ENCODE measurements at regions not wholly inside any gene's neighbourhood (a gene's known extent, or its start where the extent isn't known, plus 50 kb on each side); places are given as distances from the start of the nearest gene placed in this dataset.

DNA sequence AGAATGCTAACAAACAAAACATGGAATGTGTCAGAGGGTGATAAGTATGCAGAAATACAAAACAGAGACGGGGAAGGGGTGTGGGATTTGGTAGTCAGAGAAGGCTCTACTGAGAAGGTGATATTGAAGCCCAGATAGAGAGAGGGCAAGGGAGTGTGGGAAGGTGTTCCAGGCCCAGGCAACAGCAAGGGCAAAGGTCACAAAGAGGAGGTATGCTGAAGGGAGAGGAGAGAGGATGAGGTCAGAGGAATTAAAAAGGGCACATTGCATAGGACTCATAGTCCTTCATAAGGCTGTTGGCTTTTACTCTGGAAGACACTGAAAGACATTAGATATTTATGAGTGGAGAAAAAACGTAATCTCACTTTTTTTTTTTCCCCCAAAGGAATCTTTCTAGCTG lies 82.6 kb upstream of the TNIP3 start:
- no peak for TF ChIP-seq RXRA (CRISPR knock-in tag; IDR thresholded peaks at IDR 0.05)
- TF ChIP-seq, protein P1, sequence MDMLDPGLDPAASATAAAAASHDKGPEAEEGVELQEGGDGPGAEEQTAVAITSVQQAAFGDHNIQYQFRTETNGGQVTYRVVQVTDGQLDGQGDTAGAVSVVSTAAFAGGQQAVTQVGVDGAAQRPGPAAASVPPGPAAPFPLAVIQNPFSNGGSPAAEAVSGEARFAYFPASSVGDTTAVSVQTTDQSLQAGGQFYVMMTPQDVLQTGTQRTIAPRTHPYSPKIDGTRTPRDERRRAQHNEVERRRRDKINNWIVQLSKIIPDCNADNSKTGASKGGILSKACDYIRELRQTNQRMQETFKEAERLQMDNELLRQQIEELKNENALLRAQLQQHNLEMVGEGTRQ (IDR thresholded peaks at IDR 0.05; ENCODE audit: low read depth, low read length) = no peak
- TF ChIP-seq, protein P1 (CRISPR knock-in tag; IDR thresholded peaks at IDR 0.05; ENCODE audit: borderline replicate concordance) = no peak
- TF ChIP-seq, protein P2, sequence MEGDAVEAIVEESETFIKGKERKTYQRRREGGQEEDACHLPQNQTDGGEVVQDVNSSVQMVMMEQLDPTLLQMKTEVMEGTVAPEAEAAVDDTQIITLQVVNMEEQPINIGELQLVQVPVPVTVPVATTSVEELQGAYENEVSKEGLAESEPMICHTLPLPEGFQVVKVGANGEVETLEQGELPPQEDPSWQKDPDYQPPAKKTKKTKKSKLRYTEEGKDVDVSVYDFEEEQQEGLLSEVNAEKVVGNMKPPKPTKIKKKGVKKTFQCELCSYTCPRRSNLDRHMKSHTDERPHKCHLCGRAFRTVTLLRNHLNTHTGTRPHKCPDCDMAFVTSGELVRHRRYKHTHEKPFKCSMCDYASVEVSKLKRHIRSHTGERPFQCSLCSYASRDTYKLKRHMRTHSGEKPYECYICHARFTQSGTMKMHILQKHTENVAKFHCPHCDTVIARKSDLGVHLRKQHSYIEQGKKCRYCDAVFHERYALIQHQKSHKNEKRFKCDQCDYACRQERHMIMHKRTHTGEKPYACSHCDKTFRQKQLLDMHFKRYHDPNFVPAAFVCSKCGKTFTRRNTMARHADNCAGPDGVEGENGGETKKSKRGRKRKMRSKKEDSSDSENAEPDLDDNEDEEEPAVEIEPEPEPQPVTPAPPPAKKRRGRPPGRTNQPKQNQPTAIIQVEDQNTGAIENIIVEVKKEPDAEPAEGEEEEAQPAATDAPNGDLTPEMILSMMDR (CRISPR knock-in tag; IDR thresholded peaks at IDR 0.05) = no peak
- TF ChIP-seq, protein P3, sequence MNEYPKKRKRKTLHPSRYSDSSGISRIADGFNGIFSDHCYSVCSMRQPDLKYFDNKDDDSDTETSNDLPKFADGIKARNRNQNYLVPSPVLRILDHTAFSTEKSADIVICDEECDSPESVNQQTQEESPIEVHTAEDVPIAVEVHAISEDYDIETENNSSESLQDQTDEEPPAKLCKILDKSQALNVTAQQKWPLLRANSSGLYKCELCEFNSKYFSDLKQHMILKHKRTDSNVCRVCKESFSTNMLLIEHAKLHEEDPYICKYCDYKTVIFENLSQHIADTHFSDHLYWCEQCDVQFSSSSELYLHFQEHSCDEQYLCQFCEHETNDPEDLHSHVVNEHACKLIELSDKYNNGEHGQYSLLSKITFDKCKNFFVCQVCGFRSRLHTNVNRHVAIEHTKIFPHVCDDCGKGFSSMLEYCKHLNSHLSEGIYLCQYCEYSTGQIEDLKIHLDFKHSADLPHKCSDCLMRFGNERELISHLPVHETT (CRISPR knock-in tag; conservative IDR thresholded peaks at IDR 0.05) = no peak
